ENCODE measurements at regions not wholly inside any gene's neighbourhood (a gene's known extent, or its start where the extent isn't known, plus 50 kb on each side); places are given as distances from the start of the nearest gene placed in this dataset.

GRCh38 chr7:46671108-46671769, 750.2 kb upstream of the IGFBP3 start:
- Histone ChIP-seq H3K36me3 (ENCODE audit: low read depth, missing control alignments) (no peaks in the 10 kb centered on the region), H3K4me3 (no peak overlapping the region), H3K27ac (no peak overlapping the region), H3K27me3 (no peaks in the 10 kb centered on the region), H3K9me3 (no peaks in the 10 kb centered on the region), H3K4me1 (no peaks in the 10 kb centered on the region)
- 70 to 96% methylated on average over 1 of the region's 1 CpG for WGBS, 2 donors
- TF ChIP-seq POLR2A (IDR thresholded peaks at IDR 0.05) (no peak), CTCF (IDR thresholded peaks at IDR 0.05) (no peak)
- DNase-seq: no peak
- intact Hi-C loops (cut with DNase I; ENCODE audit: low total_unique reads): no loop called here

- no peak for DNase-seq
- intact Hi-C loops (cut with DNase I; ENCODE audit: low total_unique reads): no loop called here
- H3K27me3 ChIP-seq: no peaks in the 10 kb centered on the region
- TF ChIP-seq POLR2A (IDR thresholded peaks at IDR 0.05): no peak
- H3K4me3 ChIP-seq: no peak overlapping the region
- H3K36me3 ChIP-seq (ENCODE audit: low read depth, missing control alignments): no peaks in the 10 kb centered on the region
- H3K4me1 ChIP-seq: no peaks in the 10 kb centered on the region
- WGBS, 2 donors: 84 to 93% methylated on average over 4 of the region's 4 CpGs
- no peaks in the 10 kb centered on the region for H3K9me3 ChIP-seq
- no peak overlapping the region for H3K27ac ChIP-seq
These were observed 748.0 kb upstream of the IGFBP3 start for GRCh38 chr7:46669028-46669427.

GRCh38 chr7:46664453-46664852, 743.4 kb upstream of the IGFBP3 start:
- intact Hi-C loops (cut with DNase I; ENCODE audit: low total_unique reads): no loop called here
- no peaks in the 10 kb centered on the region for H3K9me3 ChIP-seq
- H3K27ac ChIP-seq: no peak overlapping the region
- 86 to 100% methylated on average over 1 of the region's 1 CpG for WGBS, 2 donors
- H3K36me3 ChIP-seq (ENCODE audit: low read depth, missing control alignments): no peaks in the 10 kb centered on the region
- no peaks in the 10 kb centered on the region for H3K27me3 ChIP-seq
- TF ChIP-seq POLR2A (IDR thresholded peaks at IDR 0.05) (no peak), CTCF (IDR thresholded peaks at IDR 0.05) (no peak)
- H3K4me3 ChIP-seq: no peak overlapping the region
- DNase-seq: no peak
- H3K4me1 ChIP-seq: no peaks in the 10 kb centered on the region

- DNase-seq: no peak
- no peaks in the 10 kb centered on the region for H3K27me3 ChIP-seq
- no peak for TF ChIP-seq POLR2A (IDR thresholded peaks at IDR 0.05)
- TF ChIP-seq CTCF (IDR thresholded peaks at IDR 0.05): no peak
- H3K9me3 ChIP-seq: no peaks in the 10 kb centered on the region
- 75 to 88% methylated on average over 3 of the region's 3 CpGs for WGBS, 2 donors
- H3K4me3 ChIP-seq: no peak overlapping the region
- no peak overlapping the region for H3K27ac ChIP-seq
- no peaks in the 10 kb centered on the region for H3K4me1 ChIP-seq
- H3K36me3 ChIP-seq (ENCODE audit: low read depth, missing control alignments): no peaks in the 10 kb centered on the region
- intact Hi-C loops (cut with DNase I; ENCODE audit: low total_unique reads): no loop called here
These were observed 742.0 kb upstream of the IGFBP3 start for GRCh38 chr7:46663025-46663424.

GRCh38 chr7:46661431-46661830, 740.4 kb upstream of the IGFBP3 start:
- H3K9me3 ChIP-seq: no peaks in the 10 kb centered on the region

More at GRCh38 chr7:46661431-46661830, 740.4 kb upstream of the IGFBP3 start:
- Histone ChIP-seq H3K4me1 (no peaks in the 10 kb centered on the region), H3K4me3 (no peak overlapping the region), H3K36me3 (ENCODE audit: low read depth, missing control alignments) (no peaks in the 10 kb centered on the region), H3K27ac (no peak overlapping the region), H3K27me3 (no peaks in the 10 kb centered on the region)
- no peak for TF ChIP-seq POLR2A (IDR thresholded peaks at IDR 0.05)
- no peak for TF ChIP-seq CTCF (IDR thresholded peaks at IDR 0.05)
- intact Hi-C loops (cut with DNase I; ENCODE audit: low total_unique reads): no loop called here
- no peak for DNase-seq
- 37 to 59% methylated on average over 4 of the region's 4 CpGs for whole genome bisulfite sequencing, 2 donors
